ENCODE measurements at regions not wholly inside any gene's neighbourhood (a gene's known extent, or its start where the extent isn't known, plus 50 kb on each side); places are given as distances from the start of the nearest gene placed in this dataset.

- Histone ChIP-seq H3K36me3 (no peaks in the 10 kb centered on the region), H3K4me1 (no peaks in the 10 kb centered on the region), H3K27ac (no peak overlapping the region), H3K9me3 (no peaks in the 10 kb centered on the region), H3K4me3 (no peak overlapping the region), H3K27me3 (no peaks in the 10 kb centered on the region)
- DNase-seq (no peak), ATAC-seq (no peak)
- no peak for TF ChIP-seq CTCF (IDR thresholded peaks at IDR 0.05 in 4 of 5, conservative IDR thresholded peaks at IDR 0.05 in 1 of 5)
- in situ Hi-C loops (cut with MboI; ENCODE audit: low sequenced_read_pairs in 4 of 4) (no loop called here), intact Hi-C loops (cut with DNase I; ENCODE audit: low total_unique reads) (no loop called here)
These were observed 310.6 kb downstream of the PABPC4L start for GRCh38 chr4:133891011-133891410.

GRCh38 chr4:133887723-133888122, 313.9 kb downstream of the PABPC4L start:
- H3K4me3 ChIP-seq = no peak overlapping the region
- no peak for ATAC-seq
- no peak overlapping the region for H3K27ac ChIP-seq
- H3K36me3 ChIP-seq = no peaks in the 10 kb centered on the region
- H3K27me3 ChIP-seq = no peaks in the 10 kb centered on the region
- no peaks in the 10 kb centered on the region for H3K9me3 ChIP-seq
- intact Hi-C loops (cut with DNase I; ENCODE audit: low total_unique reads) = no loop called here
- no peaks in the 10 kb centered on the region for H3K4me1 ChIP-seq
- TF ChIP-seq POLR2A (IDR thresholded peaks at IDR 0.05) (no peak), CTCF (IDR thresholded peaks at IDR 0.05 in 4 of 5, conservative IDR thresholded peaks at IDR 0.05 in 1 of 5) (no peak)
- DNase-seq = no peak
- in situ Hi-C loops (cut with MboI; ENCODE audit: low sequenced_read_pairs in 4 of 4) = no loop called here

- intact Hi-C loops (cut with DNase I; ENCODE audit: low total_unique reads) (no loop called here), in situ Hi-C loops (cut with MboI; ENCODE audit: low sequenced_read_pairs in 4 of 4) (no loop called here)
- no peak for TF ChIP-seq CTCF (IDR thresholded peaks at IDR 0.05 in 4 of 5, conservative IDR thresholded peaks at IDR 0.05 in 1 of 5)
- TF ChIP-seq POLR2A (IDR thresholded peaks at IDR 0.05) = no peak
- Histone ChIP-seq H3K4me1 (no peaks in the 10 kb centered on the region), H3K4me3 (no peak overlapping the region), H3K27ac (no peak overlapping the region), H3K9me3 (no peaks in the 10 kb centered on the region), H3K27me3 (no peaks in the 10 kb centered on the region), H3K36me3 (no peaks in the 10 kb centered on the region)
- no peak for DNase-seq
- ATAC-seq = no peak
These were observed 332.1 kb downstream of the PABPC4L start for GRCh38 chr4:133869486-133869885.

GRCh38 chr4:133868856-133869255, 332.7 kb downstream of the PABPC4L start:
- no peak for TF ChIP-seq CTCF (IDR thresholded peaks at IDR 0.05 in 4 of 5, conservative IDR thresholded peaks at IDR 0.05 in 1 of 5)
- TF ChIP-seq POLR2A (IDR thresholded peaks at IDR 0.05) = no peak

GRCh38 chr4:133866328-133866699, 335.3 kb downstream of the PABPC4L start:
- no peaks in the 10 kb centered on the region for H3K9me3 ChIP-seq
- no peak for TF ChIP-seq POLR2A (IDR thresholded peaks at IDR 0.05)
- TF ChIP-seq CTCF (IDR thresholded peaks at IDR 0.05 in 4 of 5, conservative IDR thresholded peaks at IDR 0.05 in 1 of 5) = no peak
- H3K27ac ChIP-seq = no peak overlapping the region
- no peak overlapping the region for H3K4me3 ChIP-seq
- no peak for ATAC-seq
- intact Hi-C loops (cut with DNase I; ENCODE audit: low total_unique reads) = no loop called here
- H3K4me1 ChIP-seq = no peaks in the 10 kb centered on the region
- in situ Hi-C loops (cut with MboI; ENCODE audit: low sequenced_read_pairs in 4 of 4) = no loop called here
- DNase-seq = no peak
- no peaks in the 10 kb centered on the region for H3K27me3 ChIP-seq
- no peaks in the 10 kb centered on the region for H3K36me3 ChIP-seq

More at GRCh38 chr4:133868856-133869255, 332.7 kb downstream of the PABPC4L start:
- Histone ChIP-seq H3K4me1 (no peaks in the 10 kb centered on the region), H3K27me3 (no peaks in the 10 kb centered on the region), H3K4me3 (no peak overlapping the region), H3K27ac (no peak overlapping the region), H3K9me3 (no peaks in the 10 kb centered on the region), H3K36me3 (no peaks in the 10 kb centered on the region)
- ATAC-seq (no peak), DNase-seq (no peak)
- intact Hi-C loops (cut with DNase I; ENCODE audit: low total_unique reads) (no loop called here), in situ Hi-C loops (cut with MboI; ENCODE audit: low sequenced_read_pairs in 4 of 4) (no loop called here)
